Astrocyte (in vitro differentiated cells and primary cell): ENCODE measurements at regions not wholly inside any gene's neighbourhood (a gene's known extent, or its start where the extent isn't known, plus 50 kb on each side); places are given as distances from the start of the nearest gene placed in this dataset.

ENCODE experiments used
- DNase-seq: peaks from one replicate; pipeline ENCODE4 v3.0.0-alpha.2; 2010; ENCODE audit warnings: low read depth
- FAIRE-seq: peaks from 2 replicates; lab custom pipeline; 2011; peaks lifted over from hg19 to GRCh38; lab: Jason Lieb, UNC
- H2AFZ ChIP-seq: 2 replicates; pipeline ENCODE4 v1.6.0; 2012; ENCODE audit warnings: low read depth, low read length, inconsistent platforms
- H3K27ac ChIP-seq: 2 replicates; pipeline ENCODE4 v1.5.1; 2011; ENCODE audit warnings: low read depth, low read length, inconsistent platforms
- H3K27me3 ChIP-seq: 2 replicates; pipeline ENCODE4 v1.6.0; 2011; ENCODE audit warnings: low read length, inconsistent platforms; ENCODE audit not compliant: insufficient read depth
- H3K36me3 ChIP-seq: 2 replicates; pipeline ENCODE4 v1.5.1; 2011; ENCODE audit warnings: low read length, inconsistent platforms; ENCODE audit not compliant: insufficient read depth
- H3K4me1 ChIP-seq: 2 replicates; pipeline ENCODE4 v1.5.1; 2011; ENCODE audit warnings: low read length, inconsistent platforms; ENCODE audit not compliant: insufficient read depth
- H3K4me2 ChIP-seq: 2 replicates; pipeline ENCODE4 v1.6.0; 2012; ENCODE audit warnings: low read length, inconsistent platforms
- H3K4me3 ChIP-seq: 2 replicates; pipeline ENCODE4 v1.5.1; 2011; ENCODE audit warnings: low read depth, mild to moderate bottlenecking, low read length, inconsistent platforms; ENCODE audit not compliant: insufficient read depth
- H3K79me2 ChIP-seq: 2 replicates; pipeline ENCODE4 v1.6.0; 2012; ENCODE audit warnings: mild to moderate bottlenecking, low read length, inconsistent platforms; ENCODE audit not compliant: insufficient read depth
- H3K9ac ChIP-seq: 2 replicates; pipeline ENCODE4 v1.6.0; 2012; ENCODE audit warnings: mild to moderate bottlenecking, low read length, inconsistent platforms
- H3K9me3 ChIP-seq: 2 replicates; pipeline ENCODE4 v1.5.1; 2012; ENCODE audit warnings: low read depth, mild to moderate bottlenecking, low read length, inconsistent platforms; ENCODE audit not compliant: insufficient read depth
- H4K20me1 ChIP-seq: 2 replicates; pipeline ENCODE4 v1.6.0; 2012; ENCODE audit warnings: low read length, inconsistent platforms; ENCODE audit not compliant: insufficient read depth
- H3K27ac Mint-ChIP-seq: one replicate; pipeline ENCODE4 v1.8.0; 2021; ENCODE audit warnings: mild to moderate bottlenecking, mixed read lengths; ENCODE audit not compliant: unreplicated experiment
- H3K27me3 Mint-ChIP-seq: one replicate; pipeline ENCODE4 v1.8.0; 2021; ENCODE audit warnings: low read depth, mixed read lengths; ENCODE audit not compliant: unreplicated experiment
- H3K36me3 Mint-ChIP-seq: one replicate; pipeline ENCODE4 v1.8.0; 2021; ENCODE audit warnings: low read depth, mixed read lengths; ENCODE audit not compliant: unreplicated experiment
- H3K4me1 Mint-ChIP-seq: one replicate; pipeline ENCODE4 v1.8.0; 2021; ENCODE audit warnings: low read depth, mixed read lengths; ENCODE audit not compliant: unreplicated experiment
- H3K4me3 Mint-ChIP-seq: one replicate; pipeline ENCODE4 v1.8.0; 2021; ENCODE audit warnings: mild to moderate bottlenecking, moderate library complexity, mixed read lengths; ENCODE audit not compliant: unreplicated experiment
- H3K9me3 Mint-ChIP-seq: one replicate; pipeline ENCODE4 v1.8.0; 2021; ENCODE audit warnings: mild to moderate bottlenecking, mixed read lengths; ENCODE audit not compliant: unreplicated experiment
- EZH2 ChIP-seq: IDR thresholded peaks from 2 replicates; pipeline ENCODE4 v1.6.1; 2012; ENCODE audit warnings: mild to moderate bottlenecking, low read length, inconsistent platforms; ENCODE audit not compliant: insufficient read depth
- TF ChIP-seq, protein P1 (sequence below): IDR thresholded peaks from 2 replicates; pipeline ENCODE4 v1.5.1; 2011; ENCODE audit warnings: low read depth, mild to moderate bottlenecking, inconsistent platforms, low read length, moderate library complexity; ENCODE audit not compliant: insufficient read depth

DNA sequence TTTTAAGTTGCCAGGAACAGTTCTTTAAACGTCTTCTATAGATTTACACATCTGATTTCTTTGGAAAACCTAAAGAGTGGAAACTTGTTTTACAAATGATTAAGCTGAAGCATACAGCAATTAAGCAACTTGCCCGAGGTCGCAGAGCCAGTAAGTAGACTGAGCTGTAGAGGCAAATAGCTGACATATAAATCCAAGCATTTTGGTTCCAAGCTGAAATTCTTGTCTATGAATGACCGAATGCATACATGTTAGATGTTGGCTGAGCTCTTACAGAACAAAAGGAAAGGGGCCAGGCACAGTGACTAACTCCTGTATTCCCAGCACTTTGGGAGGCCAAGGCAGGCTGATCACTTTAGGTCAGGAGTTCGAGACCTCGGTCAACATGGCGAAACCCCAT is 101.8 kb upstream of the SGK1 start:
- peak overlapping the region; percentile 75 for H3K9ac ChIP-seq

DNA sequence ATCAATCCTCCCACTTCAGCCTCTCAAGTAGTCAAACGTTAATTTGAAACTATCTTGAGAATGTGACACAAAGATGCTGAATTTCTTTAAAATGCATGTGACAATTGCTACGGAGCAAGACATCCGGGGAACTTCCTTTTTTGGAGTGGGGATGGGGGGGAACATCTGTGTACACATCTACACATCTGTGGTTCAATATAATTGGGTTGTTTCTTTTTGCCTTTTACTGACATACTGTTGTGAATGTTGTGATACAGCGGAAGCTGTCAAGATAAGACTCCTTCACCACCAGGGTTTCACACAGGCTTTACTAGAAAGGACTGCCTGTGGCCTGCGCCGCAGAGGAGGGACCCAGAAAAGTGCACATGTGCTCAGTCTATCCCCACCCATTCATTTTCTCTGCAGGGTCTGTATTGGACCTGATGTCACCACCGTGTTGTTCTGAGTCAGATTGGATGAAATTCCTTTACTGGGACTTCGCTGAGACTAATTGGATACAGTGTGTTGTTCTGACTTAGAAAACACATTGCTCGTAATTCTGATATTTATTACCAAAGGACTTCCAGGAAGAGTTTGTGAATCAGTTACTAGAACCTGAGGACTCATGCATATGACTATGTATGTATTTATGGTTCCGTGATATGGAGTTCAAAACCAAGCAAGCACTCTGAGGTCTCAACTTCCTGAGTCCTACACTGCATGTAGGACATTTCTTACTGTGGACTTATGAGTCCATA is 98.7 kb upstream of the SGK1 start:
- Histone ChIP-seq H3K9ac (peak overlapping the region; percentile 36), H3K4me1 (peaks cover 31% of the 10 kb centered on the region), H2AFZ (no peak overlapping the region), H3K4me2 (peak overlapping the region; percentile 24), H3K27me3 (no peaks in the 10 kb centered on the region), H3K27ac (peak overlapping the region; percentile 77), H3K4me3 (no peak overlapping the region), H3K36me3 (no peaks in the 10 kb centered on the region), H3K79me2 (no peaks in the 10 kb centered on the region), H3K9me3 (no peaks in the 10 kb centered on the region), H4K20me1 (no peaks in the 10 kb centered on the region)
- Mint-ChIP-seq H3K9me3 (peaks cover 8% of the 10 kb centered on the region), H3K4me1 (peaks cover 21% of the 10 kb centered on the region), H3K27me3 (no peaks in the 10 kb centered on the region), H3K27ac (no peak overlapping the region), H3K36me3 (no peaks in the 10 kb centered on the region), H3K4me3 (no peak overlapping the region)
- FAIRE-seq (peak; percentile 89), DNase-seq (peak; percentile 75)
- TF ChIP-seq, protein P1, sequence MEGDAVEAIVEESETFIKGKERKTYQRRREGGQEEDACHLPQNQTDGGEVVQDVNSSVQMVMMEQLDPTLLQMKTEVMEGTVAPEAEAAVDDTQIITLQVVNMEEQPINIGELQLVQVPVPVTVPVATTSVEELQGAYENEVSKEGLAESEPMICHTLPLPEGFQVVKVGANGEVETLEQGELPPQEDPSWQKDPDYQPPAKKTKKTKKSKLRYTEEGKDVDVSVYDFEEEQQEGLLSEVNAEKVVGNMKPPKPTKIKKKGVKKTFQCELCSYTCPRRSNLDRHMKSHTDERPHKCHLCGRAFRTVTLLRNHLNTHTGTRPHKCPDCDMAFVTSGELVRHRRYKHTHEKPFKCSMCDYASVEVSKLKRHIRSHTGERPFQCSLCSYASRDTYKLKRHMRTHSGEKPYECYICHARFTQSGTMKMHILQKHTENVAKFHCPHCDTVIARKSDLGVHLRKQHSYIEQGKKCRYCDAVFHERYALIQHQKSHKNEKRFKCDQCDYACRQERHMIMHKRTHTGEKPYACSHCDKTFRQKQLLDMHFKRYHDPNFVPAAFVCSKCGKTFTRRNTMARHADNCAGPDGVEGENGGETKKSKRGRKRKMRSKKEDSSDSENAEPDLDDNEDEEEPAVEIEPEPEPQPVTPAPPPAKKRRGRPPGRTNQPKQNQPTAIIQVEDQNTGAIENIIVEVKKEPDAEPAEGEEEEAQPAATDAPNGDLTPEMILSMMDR, result no peak
- TF ChIP-seq EZH2, result no peak

More for the DNA sequence above, 101.8 kb upstream of the SGK1 start:
- Mint-ChIP-seq H3K27ac (peak overlapping the region; percentile 99), H3K9me3 (peaks cover 2% of the 10 kb centered on the region), H3K27me3 (no peaks in the 10 kb centered on the region), H3K4me3 (no peak overlapping the region), H3K4me1 (peaks cover 39% of the 10 kb centered on the region), H3K36me3 (no peaks in the 10 kb centered on the region)
- peaks cover 51% of the 10 kb centered on the region for H3K4me1 ChIP-seq
- no peak for TF ChIP-seq EZH2
- TF ChIP-seq, protein P1, result no peak
- H3K79me2 ChIP-seq, result no peaks in the 10 kb centered on the region
- H3K27ac ChIP-seq, result peak overlapping the region; percentile 99
- no peak for FAIRE-seq
- H3K27me3 ChIP-seq, result no peaks in the 10 kb centered on the region
- peak; percentile 41 for DNase-seq
- no peaks in the 10 kb centered on the region for H3K36me3 ChIP-seq
- H3K4me3 ChIP-seq, result no peak overlapping the region
- H4K20me1 ChIP-seq, result no peaks in the 10 kb centered on the region
- no peaks in the 10 kb centered on the region for H3K9me3 ChIP-seq
- peak overlapping the region; percentile 39 for H3K4me2 ChIP-seq
- no peak overlapping the region for H2AFZ ChIP-seq

DNA sequence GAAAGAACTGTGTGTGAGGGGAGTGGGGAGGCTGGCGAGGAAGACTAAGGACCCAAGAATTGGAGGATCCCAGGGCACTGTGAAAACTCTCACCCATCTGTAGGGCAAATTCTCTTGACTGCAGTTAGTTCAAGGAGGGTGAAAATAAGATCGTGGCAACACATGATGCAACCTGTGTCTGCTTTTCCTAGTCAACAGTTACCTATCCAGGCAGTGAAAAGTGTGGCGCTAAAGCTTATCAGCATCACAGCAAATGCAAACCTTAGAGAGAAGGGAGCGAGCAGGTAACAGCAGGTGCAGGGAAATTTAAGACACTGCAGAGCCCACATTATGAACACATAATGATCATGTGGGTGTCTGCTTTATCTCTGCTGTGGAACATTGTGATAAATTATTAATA is 97.7 kb upstream of the SGK1 start:
- Histone ChIP-seq H3K9ac (no peak overlapping the region), H3K36me3 (no peaks in the 10 kb centered on the region), H4K20me1 (no peaks in the 10 kb centered on the region), H3K4me2 (no peak overlapping the region), H3K9me3 (no peaks in the 10 kb centered on the region), H3K79me2 (no peaks in the 10 kb centered on the region), H3K4me3 (no peak overlapping the region), H3K27me3 (no peaks in the 10 kb centered on the region), H3K4me1 (peaks cover 21% of the 10 kb centered on the region), H3K27ac (no peak overlapping the region), H2AFZ (no peak overlapping the region)
- Mint-ChIP-seq H3K27ac (no peak overlapping the region), H3K4me1 (peaks cover 12% of the 10 kb centered on the region), H3K27me3 (no peaks in the 10 kb centered on the region), H3K36me3 (no peaks in the 10 kb centered on the region), H3K4me3 (no peak overlapping the region), H3K9me3 (peaks cover 7% of the 10 kb centered on the region)
- no peak for TF ChIP-seq EZH2
- TF ChIP-seq, protein P1, result no peak
- DNase-seq, result no peak
- no peak for FAIRE-seq
